SU-DHL-6 (cell line): ENCODE measurements at regions not wholly inside any gene's neighbourhood (a gene's known extent, or its start where the extent isn't known, plus 50 kb on each side); places are given as distances from the start of the nearest gene placed in this dataset.

ENCODE experiments used
- H2AFZ ChIP-seq: fragments of 200-600 bp; sonication (generic); 2 replicates; pipeline ENCODE4 v1.6.1; 2014; ENCODE audit warnings: low read depth, mild to moderate bottlenecking, moderate library complexity, mixed read lengths, antibody characterized with exemption, low read length; ENCODE audit not compliant: severe bottlenecking
- H3F3A ChIP-seq: fragments of 200-600 bp; shearing (Covaris generic); 2 replicates; pipeline ENCODE4 v1.6.0; 2016; ENCODE audit warnings: antibody characterized with exemption, mild to moderate bottlenecking; ENCODE audit not compliant: insufficient read depth
- H3K27ac ChIP-seq: fragments of 200-600 bp; sonication (generic); 2 replicates; pipeline ENCODE4 v1.5.1; 2016; ENCODE audit warnings: low read depth, mild to moderate bottlenecking, low read length, moderate library complexity, mixed read lengths
- H3K27me3 ChIP-seq: fragments of 200-600 bp; sonication (generic), shearing (Covaris generic); 2 replicates; pipeline ENCODE4 v1.6.0; 2014; ENCODE audit warnings: mild to moderate bottlenecking, low read length
- H3K36me3 ChIP-seq: fragments of 200-600 bp; sonication (generic); 2 replicates; pipeline ENCODE4 v1.6.1; 2014; ENCODE audit warnings: mild to moderate bottlenecking, low read length, mixed read lengths
- H3K4me2 ChIP-seq: fragments of 300-600, 200-600 bp; shearing (Covaris generic), sonication (generic); 2 replicates; pipeline ENCODE4 v1.6.0; 2014; ENCODE audit warnings: low read length, low read depth, mild to moderate bottlenecking; ENCODE audit not compliant: poor library complexity, severe bottlenecking
- H3K4me3 ChIP-seq: fragments of 200-600 bp; sonication (generic); 2 replicates; pipeline ENCODE4 v1.5.1; 2014; ENCODE audit warnings: antibody characterized with exemption, low read length, mild to moderate bottlenecking, mixed read lengths; ENCODE audit not compliant: insufficient read depth, poor library complexity, severe bottlenecking
- H3K79me2 ChIP-seq: fragments of 200-600 bp; sonication (generic); 2 replicates; pipeline ENCODE4 v1.6.1; 2014; ENCODE audit warnings: mild to moderate bottlenecking, low read length, moderate library complexity; ENCODE audit not compliant: insufficient read depth
- H3K9ac ChIP-seq: fragments of 200-600 bp; sonication (generic); 2 replicates; pipeline ENCODE4 v1.7.0; 2014; ENCODE audit warnings: mild to moderate bottlenecking, low read length
- H3K9me2 ChIP-seq: fragments of 200-600 bp; sonication (generic); replicated peaks from 2 replicates; pipeline ENCODE4 v1.6.1; 2014; ENCODE audit warnings: low read length; ENCODE audit not compliant: insufficient read depth
- H3K9me3 ChIP-seq: fragments of 200-600 bp; sonication (generic); 2 replicates; pipeline ENCODE4 v1.6.1; 2014; ENCODE audit warnings: low read length, mixed read lengths; ENCODE audit not compliant: insufficient read depth
- H4K20me1 ChIP-seq: fragments of 200-600 bp; sonication (generic); 2 replicates; pipeline ENCODE4 v1.6.1; 2014; ENCODE audit warnings: low read depth, mild to moderate bottlenecking, antibody characterized with exemption, low read length, moderate library complexity, mixed read lengths
- CTCF ChIP-seq: fragments of 200-600 bp; sonication (generic); IDR thresholded peaks from one replicate; pipeline ENCODE4 v1.5.1; 2017; ENCODE audit warnings: antibody characterized with exemption, mild to moderate bottlenecking, low read length, moderate library complexity; ENCODE audit not compliant: insufficient read depth, poor library complexity, severe bottlenecking
- EZH2phosphoT487 ChIP-seq: fragments of 200-600 bp; sonication (generic), shearing (Covaris generic); conservative IDR thresholded peaks from 2 replicates; pipeline ENCODE4 v1.6.1; 2018; ENCODE audit warnings: mild to moderate bottlenecking, antibody characterized with exemption, low read length, moderate library complexity, mixed read lengths

GRCh38 chr5:145324101-145324500 is 511.0 kb downstream of the PRELID2 start:
- Histone ChIP-seq H3K9me2 (no peaks in the 10 kb centered on the region), H3K4me3 (no peak overlapping the region), H3K9ac (no peak overlapping the region), H2AFZ (no peak overlapping the region), H3K27ac (no peak overlapping the region), H3K79me2 (no peaks in the 10 kb centered on the region), H3K36me3 (no peaks in the 10 kb centered on the region), H3F3A (no peaks in the 10 kb centered on the region), H3K4me2 (no peak overlapping the region), H3K27me3 (no peaks in the 10 kb centered on the region), H4K20me1 (no peaks in the 10 kb centered on the region), H3K9me3 (no peaks in the 10 kb centered on the region)
- no peak for TF ChIP-seq CTCF
- TF ChIP-seq EZH2phosphoT487: no peak

- no peak overlapping the region for H3K4me2 ChIP-seq
- TF ChIP-seq CTCF: no peak
- no peak for TF ChIP-seq EZH2phosphoT487
- no peaks in the 10 kb centered on the region for H3K79me2 ChIP-seq
- H3K9me3 ChIP-seq: no peaks in the 10 kb centered on the region
- no peaks in the 10 kb centered on the region for H3K27me3 ChIP-seq
- no peaks in the 10 kb centered on the region for H3F3A ChIP-seq
- no peaks in the 10 kb centered on the region for H3K9me2 ChIP-seq
- H3K4me3 ChIP-seq: no peak overlapping the region
- no peaks in the 10 kb centered on the region for H4K20me1 ChIP-seq
- no peak overlapping the region for H2AFZ ChIP-seq
- H3K9ac ChIP-seq: no peak overlapping the region
- no peak overlapping the region for H3K27ac ChIP-seq
- no peaks in the 10 kb centered on the region for H3K36me3 ChIP-seq
Observed at GRCh38 chr5:145316282-145316681, 518.9 kb downstream of the PRELID2 start.

GRCh38 chr5:145307866-145308382 is 527.2 kb downstream of the PRELID2 start:
- H4K20me1 ChIP-seq: no peaks in the 10 kb centered on the region
- no peak overlapping the region for H3K27ac ChIP-seq
- no peaks in the 10 kb centered on the region for H3K9me3 ChIP-seq
- no peak overlapping the region for H3K9ac ChIP-seq
- no peaks in the 10 kb centered on the region for H3K9me2 ChIP-seq
- H3F3A ChIP-seq: no peaks in the 10 kb centered on the region
- H3K27me3 ChIP-seq: no peaks in the 10 kb centered on the region
- no peaks in the 10 kb centered on the region for H3K36me3 ChIP-seq
- no peaks in the 10 kb centered on the region for H3K79me2 ChIP-seq
- no peak overlapping the region for H3K4me3 ChIP-seq
- no peak for TF ChIP-seq EZH2phosphoT487
- no peak for TF ChIP-seq CTCF
- no peak overlapping the region for H2AFZ ChIP-seq
- H3K4me2 ChIP-seq: no peak overlapping the region
